ENCODE measurements at regions not wholly inside any gene's neighbourhood (a gene's known extent, or its start where the extent isn't known, plus 50 kb on each side); places are given as distances from the start of the nearest gene placed in this dataset.

DNA sequence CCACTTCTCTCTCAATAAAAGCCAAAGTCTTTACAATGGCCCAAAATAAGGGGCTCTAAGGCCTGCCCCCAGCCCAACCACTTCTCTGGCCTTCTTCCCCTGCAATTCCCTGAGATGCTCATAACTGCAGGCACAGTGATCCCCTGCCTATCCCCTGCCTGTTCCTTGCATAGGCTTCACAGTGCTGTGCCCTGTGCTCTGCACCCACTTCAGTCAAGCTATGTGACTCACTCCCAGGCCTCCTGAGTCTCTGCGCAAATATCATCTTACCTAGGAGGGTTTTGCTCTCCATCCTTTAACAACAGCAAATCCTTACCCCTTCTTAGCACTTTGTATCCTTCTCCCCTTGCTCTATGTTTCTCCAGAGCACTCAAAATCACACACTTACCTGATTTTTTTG, 242.2 kb downstream of the MSRB3 start:
- TF ChIP-seq CTCF (IDR thresholded peaks at IDR 0.05) (no peak), POLR2A (IDR thresholded peaks at IDR 0.05; ENCODE audit: low read depth) (no peak), POLR2AphosphoS5 (IDR thresholded peaks at IDR 0.05) (no peak)
